SK-N-SH treated with all-trans-retinoic acid at 6 μM for 48 hours (cell line): ENCODE measurements at regions not wholly inside any gene's neighbourhood (a gene's known extent, or its start where the extent isn't known, plus 50 kb on each side); places are given as distances from the start of the nearest gene placed in this dataset.

ENCODE experiments used
- ARNTL ChIP-seq: fragments of 450-650 bp; formaldehyde crosslinking; IDR thresholded peaks from 2 replicates; pipeline ENCODE4 v1.5.0; 2020; ENCODE audit warnings: low read depth, mild to moderate bottlenecking, moderate library complexity, borderline replicate concordance
- GLIS3 ChIP-seq: fragments of 250-450 bp; sonication (Bioruptor Pico); IDR thresholded peaks from 2 replicates; pipeline ENCODE4 v1.5.0; 2020; ENCODE audit warnings: mild to moderate bottlenecking, moderate library complexity
- OSR1 ChIP-seq: fragments of 250-450 bp; sonication (Bioruptor Pico); IDR thresholded peaks from 2 replicates; pipeline ENCODE4 v1.8.0; 2022; ENCODE audit warnings: moderate library complexity, mild to moderate bottlenecking, inconsistent platforms
- ZFP3 ChIP-seq: fragments of 250-450 bp; sonication (Bioruptor Pico); IDR thresholded peaks from 2 replicates; pipeline ENCODE4 v1.5.0; 2020; ENCODE audit warnings: mild to moderate bottlenecking, moderate library complexity
- ZFP30 ChIP-seq: fragments of 450-650 bp; formaldehyde crosslinking; IDR thresholded peaks from 2 replicates; pipeline ENCODE4 v1.5.0; 2022; ENCODE audit warnings: mild to moderate bottlenecking, moderate library complexity

GRCh38 chr1:14301704-14302024 is 296.8 kb upstream of the KAZN start:
- TF ChIP-seq ARNTL (no peak), OSR1 (CRISPR knock-in tag) (no peak), ZFP30 (CRISPR knock-in tag) (no peak), ZFP3 (CRISPR knock-in tag) (no peak), GLIS3 (CRISPR knock-in tag) (no peak)
